ENCODE measurements at regions not wholly inside any gene's neighbourhood (a gene's known extent, or its start where the extent isn't known, plus 50 kb on each side); places are given as distances from the start of the nearest gene placed in this dataset.

- H3K4me3 ChIP-seq = no peak overlapping the region
- no peaks in the 10 kb centered on the region for H3K27me3 Mint-ChIP-seq (ENCODE audit: insufficient read depth, low read depth, poor library complexity)
These were observed 257.1 kb downstream of the RPRM start for GRCh38 chr2:153221506-153221905.

More at GRCh38 chr2:153221506-153221905, 257.1 kb downstream of the RPRM start:
- Mint-ChIP-seq H3K9me3 (peaks cover 15% of the 10 kb centered on the region), H3K27ac (no peak overlapping the region), H3K4me1 (no peaks in the 10 kb centered on the region), H3K4me3 (no peak overlapping the region), H3K36me3 (ENCODE audit: low read depth) (peaks cover 5% of the 10 kb centered on the region; the same call in 1 of the 3 replicates)
- Histone ChIP-seq H3K4me2 (no peak overlapping the region), H3K9me2 (ENCODE audit: insufficient read depth) (no peaks in the 10 kb centered on the region), H3K36me3 (ENCODE audit: insufficient read depth) (0 out of 2 replicates have a peak, but pooled peaks cover 2% of the 10 kb centered on the region), H3K27ac (ENCODE audit: low read depth) (no peak overlapping the region), H3F3A (replicated peaks; ENCODE audit: low read depth) (no peaks in the 10 kb centered on the region), H3K27me3 (ENCODE audit: insufficient read depth) (no peaks in the 10 kb centered on the region), H3K79me2 (replicated peaks; ENCODE audit: insufficient read depth) (no peaks in the 10 kb centered on the region), H4K20me1 (replicated peaks; ENCODE audit: insufficient read depth) (no peaks in the 10 kb centered on the region), H2AFZ (no peak overlapping the region; the same call in 1 of the 2 replicates), H3K4me1 (ENCODE audit: insufficient read depth) (no peaks in the 10 kb centered on the region)
- ATAC-seq = no peak
- TF ChIP-seq CTCF (conservative IDR thresholded peaks at IDR 0.05; ENCODE audit: low read depth in 2 of 2) (no peak), EZH2phosphoT487 (IDR thresholded peaks at IDR 0.05; ENCODE audit: unreplicated experiment) (no peak), CREB1 (CRISPR knock-in tag; IDR thresholded peaks at IDR 0.05; ENCODE audit: low read depth) (no peak), NANOG (IDR thresholded peaks at IDR 0.05; ENCODE audit: borderline replicate concordance) (no peak), REST (IDR thresholded peaks at IDR 0.05; ENCODE audit: unreplicated experiment) (no peak), ZNF462 (CRISPR knock-in tag; IDR thresholded peaks at IDR 0.05) (no peak), STAT1 (IDR thresholded peaks at IDR 0.05; ENCODE audit: unreplicated experiment) (no peak), ETS1 (IDR thresholded peaks at IDR 0.05) (no peak), JUNB (IDR thresholded peaks at IDR 0.05; ENCODE audit: unreplicated experiment) (no peak), ZNF331 (CRISPR knock-in tag; IDR thresholded peaks at IDR 0.05; ENCODE audit: low read depth) (no peak)
- DNase-seq (ENCODE audit: low spot score) = no peak

All from GM23338 (cell line).